IMR-90 (cell line): ENCODE measurements at regions not wholly inside any gene's neighbourhood (a gene's known extent, or its start where the extent isn't known, plus 50 kb on each side); places are given as distances from the start of the nearest gene placed in this dataset.

Source experiments
- ATAC-seq: fragments of 200-7000 bp; cut with Tn5 transposase; 2 replicates; pipeline ENCODE4 v1.9.1; 2020; ENCODE audit warnings: low read depth, mild to moderate bottlenecking, moderate library complexity
- BruUV-seq: library from RNA; stranded (reverse); fragments of 400-500 nt; replicated peaks from 2 replicates; lab custom pipeline; 2021; lab: Mats Ljungman, UMichigan
- CTCF ChIA-PET: fragments of 300-600 bp; formaldehyde crosslinking; extraction: SDS; loops from one replicate; lab custom pipeline; 2021; ENCODE audit warnings: antibody characterized with exemption; lab: Yijun Ruan, JAX
- POLR2A ChIA-PET: fragments of 300-600 bp; sonication (Branson Sonifier 250); formaldehyde crosslinking; loops from one replicate; lab custom pipeline; 2022; ENCODE audit warnings: antibody characterized with exemption; ENCODE audit not compliant: unreplicated experiment; lab: Charles Lee
- DNase-seq: peaks from one replicate; pipeline ENCODE4 v3.0.0; 2013
- H2AFZ ChIP-seq: replicated peaks from 2 replicates; pipeline ENCODE3; 2013; ENCODE audit warnings: low read length, mild to moderate bottlenecking; ENCODE audit not compliant: poor library complexity
- H2AK5ac ChIP-seq: 2 replicates; pipeline ENCODE4 v1.6.1; 2013; ENCODE audit warnings: low read depth, low read length, inconsistent platforms
- H2AK9ac ChIP-seq: replicated peaks from 2 replicates; pipeline ENCODE3; 2013; ENCODE audit warnings: mild to moderate bottlenecking, low read depth, low read length, moderate library complexity; ENCODE audit not compliant: poor library complexity
- H2BK120ac ChIP-seq: 2 replicates; pipeline ENCODE4 v1.6.1; 2013; ENCODE audit warnings: low read depth, low read length, inconsistent platforms
- H2BK15ac ChIP-seq: 3 replicates; pipeline ENCODE4 v1.6.1; 2013; ENCODE audit warnings: low read depth, low read length, inconsistent platforms
- H2BK20ac ChIP-seq: 2 replicates; pipeline ENCODE4 v1.6.1; 2013; ENCODE audit warnings: low read depth, mild to moderate bottlenecking, inconsistent platforms, low read length, moderate library complexity
- H2BK5ac ChIP-seq: 2 replicates; pipeline ENCODE4 v1.6.1; 2013; ENCODE audit warnings: mild to moderate bottlenecking, low read depth, low read length, inconsistent platforms; ENCODE audit not compliant: poor library complexity, severe bottlenecking
- H3K14ac ChIP-seq: replicated peaks from 2 replicates; pipeline ENCODE4 v1.6.1; 2013; ENCODE audit warnings: low read depth, low read length, inconsistent platforms
- H3K18ac ChIP-seq: 2 replicates; pipeline ENCODE4 v1.6.1; 2013; ENCODE audit warnings: low read depth, low read length, control low read depth
- H3K23ac ChIP-seq: 2 replicates; pipeline ENCODE4 v1.6.1; 2013; ENCODE audit warnings: low read depth, low read length, inconsistent platforms
- H3K27ac ChIP-seq: 2 replicates; pipeline ENCODE4 v1.5.1; 2013; ENCODE audit warnings: mild to moderate bottlenecking, control low read depth, low read length; ENCODE audit not compliant: insufficient read depth
- H3K27me3 ChIP-seq: 2 replicates; pipeline ENCODE4 v1.6.1; 2013; ENCODE audit warnings: low read length; ENCODE audit not compliant: control insufficient read depth, insufficient read depth
- H3K36me3 ChIP-seq: 2 replicates; pipeline ENCODE4 v1.6.1; 2013; ENCODE audit warnings: low read length, mixed read lengths; ENCODE audit not compliant: control insufficient read depth, insufficient read depth
- H3K4ac ChIP-seq: 2 replicates; pipeline ENCODE4 v1.6.1; 2013; ENCODE audit warnings: low read depth, low read length, inconsistent platforms
- H3K4me1 ChIP-seq: 2 replicates; pipeline ENCODE4 v1.6.1; 2013; ENCODE audit warnings: low read length, mixed read lengths; ENCODE audit not compliant: control insufficient read depth, insufficient read depth
- H3K4me2 ChIP-seq: 2 replicates; pipeline ENCODE4 v1.6.1; 2013; ENCODE audit warnings: low read depth, mild to moderate bottlenecking, control low read depth, low read length, moderate library complexity
- H3K4me3 ChIP-seq: 2 replicates; pipeline ENCODE4 v1.5.1; 2013; ENCODE audit warnings: low read depth, mild to moderate bottlenecking, control low read depth, low read length, moderate library complexity; ENCODE audit not compliant: insufficient read depth
- H3K56ac ChIP-seq: 2 replicates; pipeline ENCODE4 v1.6.1; 2013; ENCODE audit warnings: low read length, inconsistent platforms; ENCODE audit not compliant: insufficient read depth; ENCODE audit errors: extremely low read depth
- H3K79me1 ChIP-seq, 2 experiments: 2 replicates each; pipeline ENCODE4 v1.6.1; 2013; ENCODE audit warnings: low read length in 2 of 2, inconsistent platforms in 1 of 2, low read depth in 1 of 2
- H3K9ac ChIP-seq: 2 replicates; pipeline ENCODE4 v1.6.1; 2013; ENCODE audit warnings: low read depth, low read length, control low read depth
- H3K9me1 ChIP-seq: 2 replicates; pipeline ENCODE4 v1.6.1; 2013; ENCODE audit warnings: low read length, inconsistent platforms; ENCODE audit not compliant: insufficient read depth
- H3K9me3 ChIP-seq: 2 replicates; pipeline ENCODE4 v1.6.1; 2013; ENCODE audit warnings: low read length; ENCODE audit not compliant: control insufficient read depth, insufficient read depth
- H4K20me1 ChIP-seq: 2 replicates; pipeline ENCODE4 v1.6.1; 2013; ENCODE audit warnings: low read length, inconsistent platforms; ENCODE audit not compliant: insufficient read depth
- H4K5ac ChIP-seq: 2 replicates; pipeline ENCODE4 v1.6.1; 2013; ENCODE audit warnings: mild to moderate bottlenecking, low read depth, low read length, control low read depth
- H4K8ac ChIP-seq, 2 experiments: 2 replicates each; pipeline ENCODE4 v1.6.1; 2013; ENCODE audit warnings: low read depth in 2 of 2, low read length in 2 of 2, control low read depth in 1 of 2, inconsistent platforms in 1 of 2
- H4K91ac ChIP-seq: 2 replicates; pipeline ENCODE4 v1.6.1; 2013; ENCODE audit warnings: low read depth, low read length, inconsistent platforms; ENCODE audit not compliant: insufficient read depth
- BHLHE40 ChIP-seq: fragments of 150-350 bp; IDR thresholded peaks from 2 replicates; pipeline ENCODE4 v1.6.1; 2016; ENCODE audit warnings: mild to moderate bottlenecking, low read depth, low read length
- CEBPB ChIP-seq: IDR thresholded peaks from 2 replicates; pipeline ENCODE4 v1.6.1; 2012; ENCODE audit warnings: low read depth, low read length, improper control_type of control experiment
- CHD1 ChIP-seq: IDR thresholded peaks from 2 replicates; pipeline ENCODE4 v1.6.1; 2012; ENCODE audit warnings: low read depth, low read length, improper control_type of control experiment
- CTCF ChIP-seq: conservative IDR thresholded peaks from 2 replicates; pipeline ENCODE4 v1.5.1; 2012; ENCODE audit warnings: mild to moderate bottlenecking, low read depth, low read length, improper control_type of control experiment
- ELK1 ChIP-seq: fragments of 150-350 bp; IDR thresholded peaks from 2 replicates; pipeline ENCODE4 v1.6.1; 2016; ENCODE audit warnings: low read depth, mild to moderate bottlenecking, low read length, moderate library complexity, borderline replicate concordance
- FOS ChIP-seq: fragments of 150-350 bp; IDR thresholded peaks from 2 replicates; pipeline ENCODE4 v1.6.1; 2016; ENCODE audit warnings: low read depth, low read length
- MAFK ChIP-seq: IDR thresholded peaks from 2 replicates; pipeline ENCODE4 v1.6.1; 2012; ENCODE audit warnings: low read depth, low read length, improper control_type of control experiment
- MAZ ChIP-seq: IDR thresholded peaks from 2 replicates; pipeline ENCODE4 v1.6.1; 2012; ENCODE audit warnings: low read depth, mild to moderate bottlenecking, low read length, improper control_type of control experiment, moderate library complexity, borderline replicate concordance
- MXI1 ChIP-seq: IDR thresholded peaks from 2 replicates; pipeline ENCODE4 v1.6.1; 2012; ENCODE audit warnings: low read depth, mild to moderate bottlenecking, low read length, moderate library complexity, borderline replicate concordance
- POLR2A ChIP-seq: IDR thresholded peaks from 2 replicates; pipeline ENCODE4 v1.6.1; 2012; ENCODE audit warnings: mild to moderate bottlenecking, low read depth, low read length
- RAD21 ChIP-seq: IDR thresholded peaks from 2 replicates; pipeline ENCODE4 v1.6.1; 2012; ENCODE audit warnings: low read length, improper control_type of control experiment
- SMC3 ChIP-seq: fragments of 150-350 bp; IDR thresholded peaks from 2 replicates; pipeline ENCODE4 v1.6.1; 2016; ENCODE audit warnings: low read depth, mild to moderate bottlenecking, antibody characterized with exemption, low read length, moderate library complexity
- WGBS, 2 experiments: methylation state at CpG; one replicate each; pipeline versions ENCODE4 v1.1.5 to v1.1.7; 2013; ENCODE audit warnings: missing lambda C conversion rate in 2 of 2; ENCODE audit not compliant: insufficient read length in 1 of 2; ENCODE audit errors: extremely low coverage in 2 of 2; 5-methylcytosine and 5-hydroxymethylcytosine counted together
- dilution Hi-C: fragments of 300-500 bp; cut with HindIII; formaldehyde crosslinking; loops from one replicate; pipeline ENCODE4 v1.14.3; 2018; ENCODE audit warnings: low sequenced_read_pairs; ENCODE audit not compliant: unreplicated experiment
- in situ Hi-C: fragments of 300-500 bp; cut with MboI; formaldehyde crosslinking; loops from 3 replicates; pipeline ENCODE4 v1.14.3; 2019; ENCODE audit warnings: low sequenced_read_pairs, inconsistent platforms, mixed read lengths
- intact Hi-C: fragments of 100-400 bp; cut with micrococcal nuclease; formaldehyde crosslinking; loops from 2 replicates; pipeline ENCODE4 v1.10.0; 2022

- Histone ChIP-seq H2BK20ac (no peak overlapping the region), H3K27me3 (no peaks in the 10 kb centered on the region), H3K18ac (peak overlapping the region; percentile 94; the same call in 1 of the 2 replicates), H2BK5ac (peak overlapping the region; percentile 29), H3K36me3 (no peaks in the 10 kb centered on the region), H3K9ac (no peak overlapping the region), H3K79me1 (no peaks in the 10 kb centered on the region), H3K23ac (no peak overlapping the region), H4K91ac (no peak overlapping the region), H2BK15ac (no peak overlapping the region), H2AK9ac (no peak overlapping the region), H3K9me1 (no peaks in the 10 kb centered on the region), H2BK120ac (no peak overlapping the region), H4K5ac (peak overlapping the region; percentile 67; the same call in 1 of the 2 replicates), H2AFZ (no peak overlapping the region), H4K8ac (no peak overlapping the region), H3K56ac (no peak overlapping the region), H3K4me1 (peaks cover 7% of the 10 kb centered on the region), H3K4ac (no peak overlapping the region), H4K20me1 (no peaks in the 10 kb centered on the region), H3K27ac (no peak overlapping the region), H3K14ac (0 out of 2 replicates have a peak overlapping the region, but pooled peaks have one; percentile 46), H3K9me3 (no peaks in the 10 kb centered on the region), H2AK5ac (no peak overlapping the region), H3K4me2 (no peak overlapping the region), H3K4me3 (no peak overlapping the region)
- WGBS, 2 experiments: no CpG with 5 or more reads among the region's 2 CpGs
- no TSS peak for BruUV-seq
- DNase-seq (no peak), ATAC-seq (no peak)
- TF ChIP-seq ELK1 (no peak), CEBPB (no peak), MAZ (no peak), CHD1 (no peak), POLR2A (no peak), FOS (no peak), MAFK (no peak), MXI1 (no peak), SMC3 (no peak), RAD21 (no peak), BHLHE40 (no peak), CTCF (no peak)
- dilution Hi-C loops: no loop called here
- ChIA-PET CTCF (no interaction called here), POLR2A (no interaction called here)
- in situ Hi-C loops: no loop called here
- intact Hi-C loops: loop anchor here (5.0 kb wide), 1 partner anchor 320 kb away; the partner anchor contains the start of gene COL8A1
Observed at GRCh38 chr3:99317201-99317600, 321.2 kb upstream of the COL8A1 start.
